Keratinocyte (primary cell): ENCODE measurements at regions not wholly inside any gene's neighbourhood (a gene's known extent, or its start where the extent isn't known, plus 50 kb on each side); places are given as distances from the start of the nearest gene placed in this dataset.

ENCODE experiments used
- DNase-seq: peaks from one replicate; pipeline ENCODE4 v3.0.0-alpha.2; 2011; ENCODE audit warnings: low read depth, missing footprints, low spot score
- FAIRE-seq: peaks from 2 replicates; lab custom pipeline; 2011; peaks lifted over from hg19 to GRCh38; lab: Jason Lieb, UNC
- H2AFZ ChIP-seq: 2 replicates; pipeline ENCODE4 v1.6.0; 2012; ENCODE audit warnings: low read length, control low read depth, inconsistent platforms; ENCODE audit not compliant: control insufficient read depth
- H3K27ac ChIP-seq: 2 replicates; pipeline ENCODE4 v1.5.1; 2011; ENCODE audit warnings: low read length; ENCODE audit not compliant: control insufficient read depth, insufficient read depth
- H3K27me3 ChIP-seq: 3 replicates; pipeline ENCODE4 v1.6.0; 2011; ENCODE audit warnings: low read length; ENCODE audit not compliant: control insufficient read depth, insufficient read depth; ENCODE audit errors: extremely low read depth
- H3K36me3 ChIP-seq, 2 experiments: 2 replicates in 1 of 2; 3 replicates in 1 of 2; pipeline ENCODE4 v1.5.1; 2011; ENCODE audit warnings: low read length in 2 of 2, mild to moderate bottlenecking in 1 of 2; ENCODE audit not compliant: control insufficient read depth in 2 of 2, insufficient read depth in 2 of 2; ENCODE audit errors: extremely low read depth in 1 of 2
- H3K4me1 ChIP-seq: 3 replicates; pipeline ENCODE4 v1.5.1; 2011; ENCODE audit warnings: low read length; ENCODE audit not compliant: control insufficient read depth, insufficient read depth; ENCODE audit errors: extremely low read depth
- H3K4me2 ChIP-seq: 3 replicates; pipeline ENCODE4 v1.6.0; 2011; ENCODE audit warnings: low read depth, low read length; ENCODE audit not compliant: control insufficient read depth, insufficient read depth; ENCODE audit errors: extremely low read depth
- H3K4me3 ChIP-seq, 3 experiments: fragments of 200-600 bp in 1 of 3; sonication (generic) in 1 of 3; 2 replicates in 2 of 3; 3 replicates in 1 of 3; pipeline ENCODE4 v1.5.1; 2011 to 2016; ENCODE audit warnings: low read length in 3 of 3, mild to moderate bottlenecking in 3 of 3, control low read depth in 2 of 3, inconsistent platforms in 1 of 3, low read depth in 1 of 3, mixed read lengths in 1 of 3, mixed run types in 1 of 3, moderate library complexity in 1 of 3; ENCODE audit not compliant: control insufficient read depth in 2 of 3, insufficient read depth in 2 of 3; ENCODE audit errors: extremely low read depth in 1 of 3
- H3K79me2 ChIP-seq: 2 replicates; pipeline ENCODE4 v1.6.0; 2012; ENCODE audit warnings: low read length; ENCODE audit not compliant: control insufficient read depth, insufficient read depth
- H3K9ac ChIP-seq: 3 replicates; pipeline ENCODE4 v1.6.0; 2011; ENCODE audit warnings: low read length; ENCODE audit not compliant: control insufficient read depth, insufficient read depth; ENCODE audit errors: extremely low read depth
- H3K9me1 ChIP-seq: 3 replicates; pipeline ENCODE4 v1.6.0; 2011; ENCODE audit warnings: low read length; ENCODE audit not compliant: control insufficient read depth, insufficient read depth; ENCODE audit errors: extremely low read depth
- H3K9me3 ChIP-seq: 2 replicates; pipeline ENCODE4 v1.5.1; 2012; ENCODE audit warnings: low read depth, low read length; ENCODE audit not compliant: control insufficient read depth
- H4K20me1 ChIP-seq: 3 replicates; pipeline ENCODE4 v1.6.0; 2011; ENCODE audit warnings: low read length; ENCODE audit not compliant: control insufficient read depth, insufficient read depth; ENCODE audit errors: extremely low read depth
- CTCF ChIP-seq, 3 experiments: IDR thresholded peaks in 1 of 3; conservative IDR thresholded peaks in 1 of 3; optimal IDR thresholded peaks in 1 of 3; 2 replicates in 2 of 3; 3 replicates in 1 of 3; pipeline versions ENCODE3 to v1.5.1; 2011; ENCODE audit warnings: low read length in 3 of 3, mild to moderate bottlenecking in 3 of 3, moderate library complexity in 2 of 3, control low read depth in 1 of 3, inconsistent platforms in 1 of 3; ENCODE audit not compliant: insufficient read depth in 2 of 3; ENCODE audit errors: extremely low read depth in 1 of 3
- EZH2 ChIP-seq: IDR thresholded peaks from one replicate; pipeline ENCODE4 v1.6.1; 2012; ENCODE audit warnings: inconsistent platforms, mild to moderate bottlenecking, low read length, moderate library complexity
- dilution Hi-C: fragments of 300-500 bp; cut with MboI; formaldehyde crosslinking; loops from one replicate; pipeline ENCODE4 v1.7.0; 2020; ENCODE audit warnings: low sequenced_read_pairs; ENCODE audit not compliant: extremely low pct_ligation_motif_present

- FAIRE-seq (no peak), DNase-seq (no peak)
- Histone ChIP-seq H3K27ac (no peak overlapping the region), H2AFZ (no peak overlapping the region), H3K4me1 (peaks cover 15% of the 10 kb centered on the region), H3K4me3 (no peak overlapping the region), H3K36me3 (no peaks in the 10 kb centered on the region), H4K20me1 (no peaks in the 10 kb centered on the region), H3K9me3 (no peaks in the 10 kb centered on the region), H3K9me1 (no peaks in the 10 kb centered on the region), H3K27me3 (no peaks in the 10 kb centered on the region), H3K79me2 (no peaks in the 10 kb centered on the region), H3K4me2 (no peak overlapping the region), H3K9ac (no peak overlapping the region)
- dilution Hi-C loops, result no loop called here
- TF ChIP-seq CTCF (optimal IDR thresholded peaks at IDR 0.05 in 1 of 3, IDR thresholded peaks at IDR 0.05 in 1 of 3, conservative IDR thresholded peaks at IDR 0.05 in 1 of 3; ENCODE audit: extremely low read depth in 1 of 3, insufficient read depth in 2 of 3, low read length in 3 of 3) (no peak), EZH2 (no peak)
Measured at GRCh38 chr2:64803776-64804175, 150.1 kb upstream of the SERTAD2 start.

GRCh38 chr2:64804651-64805050 lies 150.9 kb upstream of the SERTAD2 start:
- Histone ChIP-seq H3K4me2 (no peak overlapping the region), H3K27ac (no peak overlapping the region), H3K9ac (no peak overlapping the region), H2AFZ (no peak overlapping the region), H3K9me1 (no peaks in the 10 kb centered on the region), H3K4me1 (peaks cover 15% of the 10 kb centered on the region), H3K9me3 (no peaks in the 10 kb centered on the region), H3K79me2 (no peaks in the 10 kb centered on the region), H4K20me1 (no peaks in the 10 kb centered on the region), H3K4me3 (no peak overlapping the region), H3K27me3 (no peaks in the 10 kb centered on the region), H3K36me3 (no peaks in the 10 kb centered on the region)
- FAIRE-seq (no peak), DNase-seq (no peak)
- dilution Hi-C loops, result no loop called here
- TF ChIP-seq EZH2, result no peak
- TF ChIP-seq CTCF (optimal IDR thresholded peaks at IDR 0.05 in 1 of 3, IDR thresholded peaks at IDR 0.05 in 1 of 3, conservative IDR thresholded peaks at IDR 0.05 in 1 of 3; ENCODE audit: extremely low read depth in 1 of 3, insufficient read depth in 2 of 3, low read length in 3 of 3), result no peak
